ENCODE measurements at regions not wholly inside any gene's neighbourhood (a gene's known extent, or its start where the extent isn't known, plus 50 kb on each side); places are given as distances from the start of the nearest gene placed in this dataset.

GRCh38 chr22:49350441-49351121 is 477.1 kb downstream of the BRD1 start:
- Histone ChIP-seq H3K27ac (ENCODE audit: low read length) (no peak overlapping the region), H2AFZ (ENCODE audit: low read length) (no peak overlapping the region), H3K4me1 (ENCODE audit: insufficient read depth, low read length) (no peaks in the 10 kb centered on the region), H3K9me3 (ENCODE audit: low read length) (no peaks in the 10 kb centered on the region), H3K4me3 (ENCODE audit: low read length) (no peak overlapping the region), H3K9me2 (replicated peaks; ENCODE audit: low read length) (no peaks in the 10 kb centered on the region), H3K79me2 (ENCODE audit: low read length) (no peaks in the 10 kb centered on the region), H3K4me2 (ENCODE audit: low read length) (no peak overlapping the region), H3K27me3 (ENCODE audit: low read length) (peaks cover 83% of the 10 kb centered on the region), H3K9ac (ENCODE audit: low read length) (no peak overlapping the region), H4K20me1 (ENCODE audit: low read length) (no peaks in the 10 kb centered on the region), H3F3A (ENCODE audit: low read length, unreplicated experiment) (no peaks in the 10 kb centered on the region), H3K36me3 (ENCODE audit: low read depth, low read length) (no peaks in the 10 kb centered on the region)
- intact Hi-C loops (cut with micrococcal nuclease): no loop called here
- DNase-seq: no peak
- TF ChIP-seq EZH2 (IDR thresholded peaks at IDR 0.05; ENCODE audit: low read length, unreplicated experiment) (no peak), EZH2phosphoT487 (IDR thresholded peaks at IDR 0.05; ENCODE audit: borderline replicate concordance, low read length) (no peak), CTCF (conservative IDR thresholded peaks at IDR 0.05; ENCODE audit: low read depth, low read length) (no peak)
- POLR2A ChIA-PET (ENCODE audit: unreplicated experiment): no interaction called here
- CTCF ChIA-PET: no interaction called here
- BruUV-seq (replicated peaks): no TSS peak
- no peak for ATAC-seq

GRCh38 chr22:49349841-49350381 is 477.8 kb downstream of the BRD1 start:
- CTCF ChIA-PET: no interaction called here
- DNase-seq (no peak), ATAC-seq (no peak)
- H3F3A ChIP-seq (ENCODE audit: low read length, unreplicated experiment): no peaks in the 10 kb centered on the region
- peaks cover 80% of the 10 kb centered on the region for H3K27me3 ChIP-seq (ENCODE audit: low read length)
- no peak overlapping the region for H2AFZ ChIP-seq (ENCODE audit: low read length)
- H3K9me3 ChIP-seq (ENCODE audit: low read length): no peaks in the 10 kb centered on the region
- H4K20me1 ChIP-seq (ENCODE audit: low read length): no peaks in the 10 kb centered on the region
- POLR2A ChIA-PET (ENCODE audit: unreplicated experiment): no interaction called here
- H3K9me2 ChIP-seq (replicated peaks; ENCODE audit: low read length): no peaks in the 10 kb centered on the region
- no peaks in the 10 kb centered on the region for H3K79me2 ChIP-seq (ENCODE audit: low read length)
- H3K27ac ChIP-seq (ENCODE audit: low read length): no peak overlapping the region
- no peak overlapping the region for H3K4me3 ChIP-seq (ENCODE audit: low read length)
- no peaks in the 10 kb centered on the region for H3K36me3 ChIP-seq (ENCODE audit: low read depth, low read length)
- intact Hi-C loops (cut with micrococcal nuclease): no loop called here
- H3K9ac ChIP-seq (ENCODE audit: low read length): no peak overlapping the region
- BruUV-seq (replicated peaks): no TSS peak
- H3K4me1 ChIP-seq (ENCODE audit: insufficient read depth, low read length): no peaks in the 10 kb centered on the region
- no peak for TF ChIP-seq EZH2 (IDR thresholded peaks at IDR 0.05; ENCODE audit: low read length, unreplicated experiment)
- no peak for TF ChIP-seq EZH2phosphoT487 (IDR thresholded peaks at IDR 0.05; ENCODE audit: borderline replicate concordance, low read length)
- TF ChIP-seq CTCF (conservative IDR thresholded peaks at IDR 0.05; ENCODE audit: low read depth, low read length): no peak
- H3K4me2 ChIP-seq (ENCODE audit: low read length): no peak overlapping the region

DNA sequence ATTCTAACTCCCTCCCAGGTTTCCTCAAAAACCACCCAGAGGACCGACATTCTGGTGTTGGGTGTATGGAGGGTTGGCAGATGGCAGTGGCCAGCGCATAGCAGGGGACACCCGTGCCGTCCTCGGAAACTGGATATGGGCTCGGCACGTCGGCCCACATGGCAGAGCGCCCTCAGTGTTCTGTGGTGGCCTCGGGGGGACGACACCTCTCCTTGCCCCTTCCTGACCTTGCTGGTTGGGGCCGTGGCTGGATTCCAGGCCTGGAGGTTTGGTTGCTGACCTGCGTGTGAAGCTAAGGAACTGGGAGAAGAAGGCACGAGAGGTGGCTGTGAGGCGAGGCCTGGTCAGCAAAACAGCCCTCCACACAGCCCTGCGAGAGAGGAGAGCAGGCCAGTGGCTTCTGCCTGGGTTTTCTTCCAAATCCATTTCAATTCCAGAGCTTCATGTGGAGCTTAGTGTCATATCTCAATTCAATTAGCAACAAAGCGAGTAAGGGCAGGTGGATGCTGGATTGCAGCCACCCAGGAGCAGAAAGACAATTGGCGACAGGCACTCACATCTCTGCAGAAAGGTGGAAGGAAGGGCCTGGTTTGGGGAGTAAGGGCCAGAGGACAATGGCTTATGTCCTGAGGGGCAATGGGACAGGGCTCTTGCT is 478.4 kb downstream of the BRD1 start:
- H3K4me3 ChIP-seq (ENCODE audit: low read length): no peak overlapping the region
- TF ChIP-seq CTCF (conservative IDR thresholded peaks at IDR 0.05; ENCODE audit: low read depth, low read length): no peak
- no peak for TF ChIP-seq EZH2phosphoT487 (IDR thresholded peaks at IDR 0.05; ENCODE audit: borderline replicate concordance, low read length)
- no peak for TF ChIP-seq EZH2 (IDR thresholded peaks at IDR 0.05; ENCODE audit: low read length, unreplicated experiment)
- H3K4me2 ChIP-seq (ENCODE audit: low read length): no peak overlapping the region
- no peaks in the 10 kb centered on the region for H3K9me2 ChIP-seq (replicated peaks; ENCODE audit: low read length)
- no peaks in the 10 kb centered on the region for H3K4me1 ChIP-seq (ENCODE audit: insufficient read depth, low read length)
- ChIA-PET CTCF (no interaction called here), POLR2A (ENCODE audit: unreplicated experiment) (no interaction called here)
- H3K36me3 ChIP-seq (ENCODE audit: low read depth, low read length): no peaks in the 10 kb centered on the region
- H3F3A ChIP-seq (ENCODE audit: low read length, unreplicated experiment): no peaks in the 10 kb centered on the region
- H3K9me3 ChIP-seq (ENCODE audit: low read length): no peaks in the 10 kb centered on the region
- peaks cover 80% of the 10 kb centered on the region for H3K27me3 ChIP-seq (ENCODE audit: low read length)
- no peak for ATAC-seq
- BruUV-seq (replicated peaks): no TSS peak
- DNase-seq: no peak
- no peaks in the 10 kb centered on the region for H3K79me2 ChIP-seq (ENCODE audit: low read length)
- no peaks in the 10 kb centered on the region for H4K20me1 ChIP-seq (ENCODE audit: low read length)
- H3K9ac ChIP-seq (ENCODE audit: low read length): no peak overlapping the region
- intact Hi-C loops (cut with micrococcal nuclease): no loop called here
- H2AFZ ChIP-seq (ENCODE audit: low read length): no peak overlapping the region
- no peak overlapping the region for H3K27ac ChIP-seq (ENCODE audit: low read length)

All from PC-3 (cell line).